PC-3 (cell line): ENCODE measurements at regions not wholly inside any gene's neighbourhood (a gene's known extent, or its start where the extent isn't known, plus 50 kb on each side); places are given as distances from the start of the nearest gene placed in this dataset.

ENCODE experiments used
- ATAC-seq: fragments of 200-7000 bp; cut with Tn5 transposase; 2 replicates; pipeline ENCODE4 v1.9.1; 2020; ENCODE audit warnings: mild to moderate bottlenecking, moderate library complexity
- BruUV-seq: library from RNA; stranded (reverse); fragments of 400-500 nt; replicated peaks from 2 replicates; lab custom pipeline; 2021; lab: Mats Ljungman, UMichigan
- CTCF ChIA-PET: fragments of 300-600 bp; sonication (Branson Sonifier 250); formaldehyde crosslinking; loops from one replicate; lab custom pipeline; 2022; ENCODE audit warnings: antibody characterized with exemption; lab: Charles Lee
- POLR2A ChIA-PET: fragments of 300-600 bp; sonication (Branson Sonifier 250); formaldehyde crosslinking; loops from one replicate; lab custom pipeline; 2022; ENCODE audit warnings: antibody characterized with exemption; ENCODE audit not compliant: unreplicated experiment; lab: Charles Lee
- DNase-seq: peaks from one replicate; pipeline ENCODE4 v3.0.0-alpha.2; 2015
- H2AFZ ChIP-seq: fragments of 300-600 bp; sonication (generic); 2 replicates; pipeline ENCODE4 v1.6.0; 2016; ENCODE audit warnings: antibody characterized with exemption, low read length
- H3F3A ChIP-seq: fragments of 300-600 bp; sonication (generic); one replicate; pipeline ENCODE4 v1.6.0; 2017; ENCODE audit warnings: antibody characterized with exemption, low read length, control low read depth, mild to moderate bottlenecking; ENCODE audit not compliant: unreplicated experiment
- H3K27ac ChIP-seq: fragments of 300-600 bp; sonication (generic); 2 replicates; pipeline ENCODE4 v1.5.1; 2016; ENCODE audit warnings: mild to moderate bottlenecking, low read length
- H3K27me3 ChIP-seq: fragments of 300-600 bp; sonication (generic); 2 replicates; pipeline ENCODE4 v1.6.1; 2016; ENCODE audit warnings: low read length, mixed read lengths
- H3K36me3 ChIP-seq: fragments of 300-600 bp; sonication (generic); 2 replicates; pipeline ENCODE4 v1.6.1; 2016; ENCODE audit warnings: low read depth, mixed run types, low read length, mixed read lengths
- H3K4me1 ChIP-seq: fragments of 300-600 bp; sonication (generic); 2 replicates; pipeline ENCODE4 v1.5.1; 2016; ENCODE audit warnings: low read length; ENCODE audit not compliant: insufficient read depth
- H3K4me2 ChIP-seq: fragments of 300-600 bp; sonication (generic); 2 replicates; pipeline ENCODE4 v1.6.0; 2016; ENCODE audit warnings: low read length
- H3K4me3 ChIP-seq: fragments of 300-600 bp; sonication (generic); 2 replicates; pipeline ENCODE4 v1.5.1; 2016; ENCODE audit warnings: mild to moderate bottlenecking, low read length, mixed read lengths
- H3K79me2 ChIP-seq: fragments of 300-600 bp; sonication (generic); 2 replicates; pipeline ENCODE4 v1.6.1; 2017; ENCODE audit warnings: low read length, mixed read lengths
- H3K9ac ChIP-seq: fragments of 300-600 bp; sonication (generic); 2 replicates; pipeline ENCODE4 v1.6.0; 2016; ENCODE audit warnings: mild to moderate bottlenecking, low read length
- H3K9me2 ChIP-seq: fragments of 300-600 bp; sonication (generic); replicated peaks from 2 replicates; pipeline ENCODE4 v1.6.1; 2016; ENCODE audit warnings: mixed run types, low read length, mixed read lengths
- H3K9me3 ChIP-seq: fragments of 300-600 bp; sonication (generic); 2 replicates; pipeline ENCODE4 v1.6.1; 2016; ENCODE audit warnings: low read length, mixed read lengths
- H4K20me1 ChIP-seq: fragments of 300-600 bp; sonication (generic); 2 replicates; pipeline ENCODE4 v1.6.1; 2016; ENCODE audit warnings: low read length, mixed read lengths
- EZH2 ChIP-seq: fragments of 300-600 bp; sonication (generic); IDR thresholded peaks from one replicate; pipeline ENCODE4 v1.6.1; 2017; ENCODE audit warnings: antibody characterized with exemption, mild to moderate bottlenecking, low read length; ENCODE audit not compliant: unreplicated experiment
- EZH2phosphoT487 ChIP-seq: fragments of 300-600 bp; sonication (generic); IDR thresholded peaks from 2 replicates; pipeline ENCODE4 v1.6.1; 2018; ENCODE audit warnings: mild to moderate bottlenecking, antibody characterized with exemption, low read length, borderline replicate concordance
- intact Hi-C: fragments of 100-400 bp; cut with micrococcal nuclease; formaldehyde crosslinking; loops from 2 replicates; pipeline ENCODE4 v1.9.0; 2023
- TF ChIP-seq, protein P1 (sequence below): fragments of 300-600 bp; sonication (generic); conservative IDR thresholded peaks from 2 replicates; pipeline ENCODE4 v1.5.1; 2017; ENCODE audit warnings: antibody characterized with exemption, low read depth, mild to moderate bottlenecking, low read length

GRCh38 chr9:115956371-115956770 lies 197.2 kb upstream of the PAPPA start:
- H4K20me1 ChIP-seq, result no peaks in the 10 kb centered on the region
- TF ChIP-seq, protein P1, sequence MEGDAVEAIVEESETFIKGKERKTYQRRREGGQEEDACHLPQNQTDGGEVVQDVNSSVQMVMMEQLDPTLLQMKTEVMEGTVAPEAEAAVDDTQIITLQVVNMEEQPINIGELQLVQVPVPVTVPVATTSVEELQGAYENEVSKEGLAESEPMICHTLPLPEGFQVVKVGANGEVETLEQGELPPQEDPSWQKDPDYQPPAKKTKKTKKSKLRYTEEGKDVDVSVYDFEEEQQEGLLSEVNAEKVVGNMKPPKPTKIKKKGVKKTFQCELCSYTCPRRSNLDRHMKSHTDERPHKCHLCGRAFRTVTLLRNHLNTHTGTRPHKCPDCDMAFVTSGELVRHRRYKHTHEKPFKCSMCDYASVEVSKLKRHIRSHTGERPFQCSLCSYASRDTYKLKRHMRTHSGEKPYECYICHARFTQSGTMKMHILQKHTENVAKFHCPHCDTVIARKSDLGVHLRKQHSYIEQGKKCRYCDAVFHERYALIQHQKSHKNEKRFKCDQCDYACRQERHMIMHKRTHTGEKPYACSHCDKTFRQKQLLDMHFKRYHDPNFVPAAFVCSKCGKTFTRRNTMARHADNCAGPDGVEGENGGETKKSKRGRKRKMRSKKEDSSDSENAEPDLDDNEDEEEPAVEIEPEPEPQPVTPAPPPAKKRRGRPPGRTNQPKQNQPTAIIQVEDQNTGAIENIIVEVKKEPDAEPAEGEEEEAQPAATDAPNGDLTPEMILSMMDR, result no peak
- TF ChIP-seq EZH2 (no peak), EZH2phosphoT487 (no peak)
- CTCF ChIA-PET, result no interaction called here

GRCh38 chr9:115957585-115957984 lies 196.0 kb upstream of the PAPPA start:
- no peaks in the 10 kb centered on the region for H3F3A ChIP-seq
- no peak overlapping the region for H3K4me3 ChIP-seq
- H3K36me3 ChIP-seq, result no peaks in the 10 kb centered on the region
- DNase-seq (no peak), ATAC-seq (no peak)
- H3K79me2 ChIP-seq, result no peaks in the 10 kb centered on the region
- intact Hi-C loops, result no loop called here
- H4K20me1 ChIP-seq, result no peaks in the 10 kb centered on the region
- ChIA-PET POLR2A (no interaction called here), CTCF (no interaction called here)
- no peak overlapping the region for H3K27ac ChIP-seq
- H2AFZ ChIP-seq, result no peak overlapping the region
- no peak overlapping the region for H3K9ac ChIP-seq
- no peaks in the 10 kb centered on the region for H3K27me3 ChIP-seq
- H3K9me2 ChIP-seq, result no peaks in the 10 kb centered on the region
- H3K9me3 ChIP-seq, result no peaks in the 10 kb centered on the region
- no peak overlapping the region for H3K4me2 ChIP-seq
- TF ChIP-seq EZH2phosphoT487 (no peak), EZH2 (no peak)
- TF ChIP-seq, protein P1, result no peak
- BruUV-seq, result no TSS peak
- H3K4me1 ChIP-seq, result peaks cover 6% of the 10 kb centered on the region

More at GRCh38 chr9:115956371-115956770, 197.2 kb upstream of the PAPPA start:
- Histone ChIP-seq H3K9me2 (no peaks in the 10 kb centered on the region), H3F3A (no peaks in the 10 kb centered on the region), H3K9ac (no peak overlapping the region), H3K27ac (no peak overlapping the region), H3K4me2 (no peak overlapping the region), H2AFZ (no peak overlapping the region), H3K27me3 (no peaks in the 10 kb centered on the region), H3K36me3 (no peaks in the 10 kb centered on the region), H3K9me3 (no peaks in the 10 kb centered on the region), H3K79me2 (no peaks in the 10 kb centered on the region), H3K4me1 (peaks cover 11% of the 10 kb centered on the region), H3K4me3 (no peak overlapping the region)
- DNase-seq, result no peak
- POLR2A ChIA-PET, result no interaction called here
- ATAC-seq, result no peak
- no TSS peak for BruUV-seq
- intact Hi-C loops, result no loop called here

GRCh38 chr9:115964710-115965347 lies 188.8 kb upstream of the PAPPA start:
- Histone ChIP-seq H3K4me3 (no peak overlapping the region), H3K27me3 (no peaks in the 10 kb centered on the region), H4K20me1 (no peaks in the 10 kb centered on the region), H3K9ac (no peak overlapping the region), H3K9me3 (no peaks in the 10 kb centered on the region), H3K9me2 (no peaks in the 10 kb centered on the region), H2AFZ (no peak overlapping the region), H3K79me2 (no peaks in the 10 kb centered on the region), H3K4me2 (no peak overlapping the region), H3K27ac (no peak overlapping the region), H3K36me3 (no peaks in the 10 kb centered on the region), H3K4me1 (no peaks in the 10 kb centered on the region), H3F3A (no peaks in the 10 kb centered on the region)
- POLR2A ChIA-PET, result no interaction called here
- intact Hi-C loops, result no loop called here
- no peak for TF ChIP-seq EZH2phosphoT487
- TF ChIP-seq EZH2, result no peak
- TF ChIP-seq, protein P1, result no peak
- DNase-seq, result no peak
- BruUV-seq, result no TSS peak
- CTCF ChIA-PET, result no interaction called here
- ATAC-seq, result no peak
